Left ventricle myocardium inferior (tissue), 1 donor: ENCODE measurements at regions not wholly inside any gene's neighbourhood (a gene's known extent, or its start where the extent isn't known, plus 50 kb on each side); places are given as distances from the start of the nearest gene placed in this dataset.

Experiments
- DNase-seq: peaks from one replicate; pipeline ENCODE4 v3.0.0-alpha.2; 2020
- H3K27ac ChIP-seq: fragments of 200-600 bp; replicated peaks from 2 replicates; pipeline ENCODE4 v1.8.0; 2021
- H3K27me3 ChIP-seq: fragments of 200-600 bp; 2 replicates; pipeline ENCODE4 v1.8.0; 2021; ENCODE audit warnings: low read depth
- H3K36me3 ChIP-seq: fragments of 200-600 bp; 2 replicates; pipeline ENCODE4 v1.8.0; 2021
- H3K4me1 ChIP-seq: fragments of 200-600 bp; 2 replicates; pipeline ENCODE4 v1.8.0; 2021
- H3K4me3 ChIP-seq: fragments of 200-600 bp; 2 replicates; pipeline ENCODE4 v1.8.0; 2021; ENCODE audit warnings: mild to moderate bottlenecking, moderate library complexity
- H3K9me3 ChIP-seq: fragments of 200-600 bp; replicated peaks from 2 replicates; pipeline ENCODE4 v1.8.0; 2021
- intact Hi-C: fragments of 100-400 bp; cut with micrococcal nuclease; formaldehyde crosslinking; loops from one replicate; pipeline ENCODE4 v1.11.0; 2022
- TF ChIP-seq, protein P1 (sequence below): fragments of 200-600 bp; IDR thresholded peaks from 2 replicates; pipeline ENCODE4 v1.8.0; 2021; ENCODE audit warnings: antibody characterized with exemption, mild to moderate bottlenecking, borderline replicate concordance
- donor health status: DM: no; HTN: yes; CAD: no; lungs with severe emphysema.

- H3K27me3 ChIP-seq: peaks cover 45% of the 10 kb centered on the region
- no peak overlapping the region for H3K27ac ChIP-seq
- intact Hi-C loops: no loop called here
These were observed 168.5 kb downstream of the CDC5L start for GRCh38 chr6:44556046-44556445.

DNA sequence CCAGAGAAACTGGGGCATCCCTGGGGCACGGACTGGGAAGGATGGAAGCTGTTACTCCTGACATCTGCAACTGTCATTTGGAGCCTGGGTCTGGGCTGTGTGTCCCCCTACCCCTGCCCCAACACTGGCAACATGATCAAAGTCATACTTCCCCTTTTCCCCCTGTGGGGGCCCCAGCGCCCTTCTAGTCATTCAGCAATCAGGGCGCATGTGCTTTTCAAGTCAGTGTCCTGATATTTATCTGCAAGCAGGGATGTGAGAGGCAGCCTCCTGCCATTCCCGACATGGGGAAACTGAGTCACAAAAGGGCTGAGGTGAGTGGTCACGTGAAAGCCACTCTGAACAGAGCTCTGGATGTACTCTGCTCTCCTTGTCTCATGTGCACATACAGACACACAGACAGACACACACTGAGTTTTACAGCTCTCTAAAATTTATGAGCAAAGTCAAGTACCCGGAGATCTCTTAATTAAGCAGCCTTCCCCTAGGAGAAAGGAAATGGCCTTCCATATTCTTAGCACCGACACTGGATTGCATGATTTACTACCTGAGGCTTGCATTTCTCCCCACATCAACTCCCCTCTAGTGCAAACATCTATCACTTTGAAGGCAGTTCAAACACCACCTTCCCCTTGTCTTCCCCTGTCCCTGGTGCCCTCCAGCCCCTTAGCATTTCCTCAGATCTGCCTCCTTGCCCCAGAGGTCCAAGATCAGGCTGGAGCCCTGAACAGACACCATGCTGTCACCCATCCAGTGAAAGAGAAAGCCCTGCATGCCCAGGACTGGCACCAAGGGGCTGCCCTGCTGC is 170.7 kb downstream of the CDC5L start:
- no peaks in the 10 kb centered on the region for H3K36me3 ChIP-seq
- TF ChIP-seq, protein P1, sequence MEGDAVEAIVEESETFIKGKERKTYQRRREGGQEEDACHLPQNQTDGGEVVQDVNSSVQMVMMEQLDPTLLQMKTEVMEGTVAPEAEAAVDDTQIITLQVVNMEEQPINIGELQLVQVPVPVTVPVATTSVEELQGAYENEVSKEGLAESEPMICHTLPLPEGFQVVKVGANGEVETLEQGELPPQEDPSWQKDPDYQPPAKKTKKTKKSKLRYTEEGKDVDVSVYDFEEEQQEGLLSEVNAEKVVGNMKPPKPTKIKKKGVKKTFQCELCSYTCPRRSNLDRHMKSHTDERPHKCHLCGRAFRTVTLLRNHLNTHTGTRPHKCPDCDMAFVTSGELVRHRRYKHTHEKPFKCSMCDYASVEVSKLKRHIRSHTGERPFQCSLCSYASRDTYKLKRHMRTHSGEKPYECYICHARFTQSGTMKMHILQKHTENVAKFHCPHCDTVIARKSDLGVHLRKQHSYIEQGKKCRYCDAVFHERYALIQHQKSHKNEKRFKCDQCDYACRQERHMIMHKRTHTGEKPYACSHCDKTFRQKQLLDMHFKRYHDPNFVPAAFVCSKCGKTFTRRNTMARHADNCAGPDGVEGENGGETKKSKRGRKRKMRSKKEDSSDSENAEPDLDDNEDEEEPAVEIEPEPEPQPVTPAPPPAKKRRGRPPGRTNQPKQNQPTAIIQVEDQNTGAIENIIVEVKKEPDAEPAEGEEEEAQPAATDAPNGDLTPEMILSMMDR: no peak
- intact Hi-C loops: no loop called here
- H3K9me3 ChIP-seq: no peaks in the 10 kb centered on the region
- H3K4me1 ChIP-seq: peaks cover 7% of the 10 kb centered on the region
- H3K27ac ChIP-seq: no peak overlapping the region
- H3K27me3 ChIP-seq: peaks cover 47% of the 10 kb centered on the region
- DNase-seq: no peak
- H3K4me3 ChIP-seq: no peak overlapping the region

More at GRCh38 chr6:44556046-44556445, 168.5 kb downstream of the CDC5L start:
- Histone ChIP-seq H3K4me3 (no peak overlapping the region), H3K9me3 (no peaks in the 10 kb centered on the region), H3K4me1 (peaks cover 7% of the 10 kb centered on the region), H3K36me3 (no peaks in the 10 kb centered on the region)
- TF ChIP-seq, protein P1: no peak
- no peak for DNase-seq

GRCh38 chr6:44558832-44559251 is 171.3 kb downstream of the CDC5L start:
- peaks cover 11% of the 10 kb centered on the region for H3K4me1 ChIP-seq
- no peak overlapping the region for H3K27ac ChIP-seq
- H3K36me3 ChIP-seq: no peaks in the 10 kb centered on the region
- no peak overlapping the region for H3K4me3 ChIP-seq
- TF ChIP-seq, protein P1: no peak
- H3K9me3 ChIP-seq: no peaks in the 10 kb centered on the region
- peaks cover 40% of the 10 kb centered on the region for H3K27me3 ChIP-seq
- intact Hi-C loops: no loop called here
- no peak for DNase-seq

- H3K9me3 ChIP-seq: no peaks in the 10 kb centered on the region
- no peak overlapping the region for H3K4me3 ChIP-seq
- H3K27ac ChIP-seq: no peak overlapping the region
- no peaks in the 10 kb centered on the region for H3K36me3 ChIP-seq
- TF ChIP-seq, protein P1: no peak
- intact Hi-C loops: no loop called here
- peaks cover 40% of the 10 kb centered on the region for H3K27me3 ChIP-seq
- no peak for DNase-seq
- peaks cover 11% of the 10 kb centered on the region for H3K4me1 ChIP-seq
These were observed 172.2 kb downstream of the CDC5L start for GRCh38 chr6:44559486-44560270.

GRCh38 chr6:44560458-44561059 is 173.1 kb downstream of the CDC5L start:
- Histone ChIP-seq H3K4me3 (no peak overlapping the region), H3K36me3 (no peaks in the 10 kb centered on the region), H3K9me3 (no peaks in the 10 kb centered on the region), H3K27me3 (peaks cover 40% of the 10 kb centered on the region), H3K27ac (no peak overlapping the region), H3K4me1 (peaks cover 11% of the 10 kb centered on the region)
- DNase-seq: no peak
- intact Hi-C loops: no loop called here
- TF ChIP-seq, protein P1: no peak
